ENCODE measurements at regions not wholly inside any gene's neighbourhood (a gene's known extent, or its start where the extent isn't known, plus 50 kb on each side); places are given as distances from the start of the nearest gene placed in this dataset.

- Histone ChIP-seq H3K27me3 (no peaks in the 10 kb centered on the region), H3K9me3 (no peaks in the 10 kb centered on the region), H3K4me3 (no peak overlapping the region), H3K27ac (no peak overlapping the region), H3K36me3 (no peaks in the 10 kb centered on the region), H3K4me1 (no peaks in the 10 kb centered on the region)
- DNase-seq (ENCODE audit: extremely low spot score in 2 of 2): no peak
- TF ChIP-seq POLR2A (IDR thresholded peaks at IDR 0.05) (no peak), CTCF (IDR thresholded peaks at IDR 0.05) (no peak), POLR2AphosphoS5 (IDR thresholded peaks at IDR 0.05; ENCODE audit: insufficient read depth in 1 of 2, low read depth in 1 of 2) (no peak)
- intact Hi-C loops (cut with DNase I): no loop called here
Measured at GRCh38 chr6:91573826-91574416, 987.0 kb upstream of the MAP3K7 start.

DNA sequence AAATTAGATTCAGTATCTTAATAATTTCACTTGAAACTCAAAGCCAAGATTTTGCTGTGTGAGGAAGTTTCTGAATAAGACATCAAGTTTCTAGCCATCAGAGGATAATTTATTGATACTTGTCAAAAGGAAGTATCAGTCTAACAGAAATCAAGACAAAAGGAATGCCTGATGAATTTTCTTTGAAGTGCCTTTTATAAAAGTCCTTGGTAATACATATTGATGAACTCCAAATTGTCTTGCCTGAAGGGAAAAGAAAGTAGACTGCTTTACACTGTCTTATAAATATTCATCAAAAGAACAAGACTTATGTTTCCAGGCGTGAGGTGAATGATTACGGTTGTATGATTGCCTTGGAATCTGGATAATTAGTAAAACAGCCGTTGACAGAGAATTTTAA lies 986.0 kb upstream of the MAP3K7 start:
- Histone ChIP-seq H3K27ac (no peak overlapping the region), H3K36me3 (no peaks in the 10 kb centered on the region), H3K9me3 (no peaks in the 10 kb centered on the region), H3K4me1 (no peaks in the 10 kb centered on the region), H3K4me3 (no peak overlapping the region), H3K27me3 (no peaks in the 10 kb centered on the region)
- intact Hi-C loops (cut with DNase I): no loop called here
- no peak for DNase-seq (ENCODE audit: extremely low spot score in 2 of 2)
- no peak for TF ChIP-seq POLR2AphosphoS5 (IDR thresholded peaks at IDR 0.05; ENCODE audit: insufficient read depth in 1 of 2, low read depth in 1 of 2)
- TF ChIP-seq POLR2A (IDR thresholded peaks at IDR 0.05): no peak
- TF ChIP-seq CTCF (IDR thresholded peaks at IDR 0.05): no peak

DNA sequence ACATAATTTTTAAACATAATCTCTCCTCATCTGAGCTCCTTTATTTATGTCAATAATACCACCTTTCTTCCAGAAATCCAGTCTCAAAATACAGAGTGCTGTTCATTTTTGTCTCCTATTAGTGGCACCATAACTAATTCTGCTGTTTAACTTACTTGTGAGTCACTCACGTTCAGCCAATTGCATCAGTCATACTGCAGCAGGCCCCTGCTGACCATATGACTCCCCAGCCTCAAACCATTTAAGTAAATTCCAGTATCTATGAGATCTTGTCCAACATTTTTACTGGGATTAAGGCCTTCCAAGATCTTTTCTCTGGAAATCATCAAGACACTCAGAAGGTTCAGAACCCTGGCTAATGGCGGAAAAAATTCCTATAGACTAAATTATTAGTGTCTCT lies 982.2 kb upstream of the MAP3K7 start:
- H3K4me1 ChIP-seq: no peaks in the 10 kb centered on the region
- no peaks in the 10 kb centered on the region for H3K27me3 ChIP-seq
- H3K36me3 ChIP-seq: no peaks in the 10 kb centered on the region
- intact Hi-C loops (cut with DNase I): no loop called here
- TF ChIP-seq POLR2AphosphoS5 (IDR thresholded peaks at IDR 0.05; ENCODE audit: insufficient read depth in 1 of 2, low read depth in 1 of 2) (no peak), POLR2A (IDR thresholded peaks at IDR 0.05) (no peak), CTCF (IDR thresholded peaks at IDR 0.05) (no peak)
- H3K4me3 ChIP-seq: no peak overlapping the region
- DNase-seq (ENCODE audit: extremely low spot score in 2 of 2): no peak
- no peak overlapping the region for H3K27ac ChIP-seq
- no peaks in the 10 kb centered on the region for H3K9me3 ChIP-seq

- no peak overlapping the region for H3K27ac ChIP-seq
- intact Hi-C loops (cut with DNase I): no loop called here
- H3K36me3 ChIP-seq: no peaks in the 10 kb centered on the region
- DNase-seq (ENCODE audit: extremely low spot score in 2 of 2): no peak
- H3K4me3 ChIP-seq: no peak overlapping the region
- TF ChIP-seq CTCF (IDR thresholded peaks at IDR 0.05): no peak
- no peak for TF ChIP-seq POLR2A (IDR thresholded peaks at IDR 0.05)
- no peak for TF ChIP-seq POLR2AphosphoS5 (IDR thresholded peaks at IDR 0.05; ENCODE audit: insufficient read depth in 1 of 2, low read depth in 1 of 2)
- H3K9me3 ChIP-seq: no peaks in the 10 kb centered on the region
- no peaks in the 10 kb centered on the region for H3K27me3 ChIP-seq
- no peaks in the 10 kb centered on the region for H3K4me1 ChIP-seq
Measured at GRCh38 chr6:91566467-91566866, 979.6 kb upstream of the MAP3K7 start.

DNA sequence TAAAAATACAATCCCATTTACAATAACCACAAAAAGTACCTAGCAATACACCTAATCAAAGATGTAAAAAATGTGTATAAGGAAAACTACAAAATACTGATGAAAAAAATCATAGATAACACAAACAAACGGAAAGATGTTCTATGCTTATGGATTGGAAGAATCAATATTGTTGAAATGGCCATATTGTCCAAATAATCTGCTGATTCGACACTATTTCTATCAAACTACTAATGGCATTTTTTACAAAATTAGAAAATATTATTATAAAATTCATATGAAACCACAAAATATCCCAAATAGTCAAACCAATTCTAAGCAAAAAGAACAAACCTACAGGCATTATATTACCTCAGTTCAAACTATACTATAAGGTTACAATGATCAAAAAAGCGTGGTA lies 978.3 kb upstream of the MAP3K7 start:
- Histone ChIP-seq H3K4me1 (no peaks in the 10 kb centered on the region), H3K36me3 (no peaks in the 10 kb centered on the region), H3K27me3 (no peaks in the 10 kb centered on the region), H3K27ac (no peak overlapping the region), H3K4me3 (no peak overlapping the region), H3K9me3 (no peaks in the 10 kb centered on the region)
- no peak for DNase-seq (ENCODE audit: extremely low spot score in 2 of 2)
- intact Hi-C loops (cut with DNase I): no loop called here
- TF ChIP-seq POLR2AphosphoS5 (IDR thresholded peaks at IDR 0.05; ENCODE audit: insufficient read depth in 1 of 2, low read depth in 1 of 2) (no peak), CTCF (IDR thresholded peaks at IDR 0.05) (no peak), POLR2A (IDR thresholded peaks at IDR 0.05) (no peak)
